Breast epithelium (tissue), 3 donors: ENCODE measurements at regions not wholly inside any gene's neighbourhood (a gene's known extent, or its start where the extent isn't known, plus 50 kb on each side); places are given as distances from the start of the nearest gene placed in this dataset.

Experiments used
- POLR2A ChIP-seq: fragments of 450-650 bp; IDR thresholded peaks from one replicate; pipeline ENCODE4 v1.6.1; 2016; ENCODE audit warnings: antibody characterized with exemption, mild to moderate bottlenecking, moderate library complexity
- POLR2AphosphoS5 ChIP-seq, 3 donors: sonication (generic); formaldehyde crosslinking; IDR thresholded peaks; one replicate each; pipeline ENCODE4 v1.6.1; 2017; ENCODE audit warnings: antibody characterized with exemption in 3 of 3
- TF ChIP-seq, protein P1 (sequence below), 3 donors: fragments of 450-650 bp; IDR thresholded peaks; one replicate each; pipeline ENCODE4 v1.5.1; 2016 to 2017; ENCODE audit warnings: antibody characterized with exemption in 3 of 3, mild to moderate bottlenecking in 3 of 3, moderate library complexity in 3 of 3

DNA sequence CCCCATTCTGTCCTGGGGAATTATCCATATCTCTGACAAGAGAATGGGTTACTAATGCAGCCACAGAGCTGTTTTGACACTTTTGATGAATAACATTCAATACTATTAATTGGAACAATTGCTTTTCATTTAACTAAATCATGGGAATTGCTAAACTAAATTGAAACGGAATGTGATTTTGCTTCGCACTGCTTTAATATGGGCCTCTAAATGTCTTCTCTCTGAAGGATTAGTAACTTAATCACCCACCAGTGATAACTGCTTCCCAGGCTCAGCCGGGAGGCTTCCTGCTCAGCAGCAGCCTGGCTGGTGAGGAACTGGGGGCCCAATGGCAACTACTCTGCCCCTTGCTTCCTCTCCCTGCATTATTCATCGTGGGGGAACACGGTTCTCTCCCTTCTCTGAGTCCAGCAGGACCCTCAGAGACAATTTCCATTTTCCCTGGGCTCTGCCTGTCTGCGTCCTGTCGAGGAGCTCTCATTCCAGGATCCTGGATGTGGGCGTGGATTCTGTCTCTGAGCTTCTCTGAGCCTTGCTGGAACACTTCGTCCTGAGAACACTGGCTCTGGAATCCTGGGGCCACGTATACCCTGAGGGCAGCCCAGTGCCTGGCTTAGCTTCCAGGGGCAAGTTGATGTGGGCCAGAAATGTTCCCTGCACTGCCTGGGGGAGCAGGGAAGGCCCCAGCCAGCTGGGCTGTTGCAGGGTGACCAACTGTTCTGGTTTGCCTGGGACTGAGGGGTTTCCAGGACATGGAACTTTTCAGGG, 308.9 kb downstream of the DHX35 start:
- TF ChIP-seq, protein P1, sequence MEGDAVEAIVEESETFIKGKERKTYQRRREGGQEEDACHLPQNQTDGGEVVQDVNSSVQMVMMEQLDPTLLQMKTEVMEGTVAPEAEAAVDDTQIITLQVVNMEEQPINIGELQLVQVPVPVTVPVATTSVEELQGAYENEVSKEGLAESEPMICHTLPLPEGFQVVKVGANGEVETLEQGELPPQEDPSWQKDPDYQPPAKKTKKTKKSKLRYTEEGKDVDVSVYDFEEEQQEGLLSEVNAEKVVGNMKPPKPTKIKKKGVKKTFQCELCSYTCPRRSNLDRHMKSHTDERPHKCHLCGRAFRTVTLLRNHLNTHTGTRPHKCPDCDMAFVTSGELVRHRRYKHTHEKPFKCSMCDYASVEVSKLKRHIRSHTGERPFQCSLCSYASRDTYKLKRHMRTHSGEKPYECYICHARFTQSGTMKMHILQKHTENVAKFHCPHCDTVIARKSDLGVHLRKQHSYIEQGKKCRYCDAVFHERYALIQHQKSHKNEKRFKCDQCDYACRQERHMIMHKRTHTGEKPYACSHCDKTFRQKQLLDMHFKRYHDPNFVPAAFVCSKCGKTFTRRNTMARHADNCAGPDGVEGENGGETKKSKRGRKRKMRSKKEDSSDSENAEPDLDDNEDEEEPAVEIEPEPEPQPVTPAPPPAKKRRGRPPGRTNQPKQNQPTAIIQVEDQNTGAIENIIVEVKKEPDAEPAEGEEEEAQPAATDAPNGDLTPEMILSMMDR (IDR thresholded peaks at IDR 0.05): no peak
- TF ChIP-seq POLR2A (no peak), POLR2AphosphoS5 (IDR thresholded peaks at IDR 0.05) (no peak)
